ENCODE measurements at regions not wholly inside any gene's neighbourhood (a gene's known extent, or its start where the extent isn't known, plus 50 kb on each side); places are given as distances from the start of the nearest gene placed in this dataset.

GRCh38 chr12:25025260-25025659 is 76.4 kb upstream of the BCAT1 start:
- DNase-seq (ENCODE audit: low spot score) = no peak
- no peak for ATAC-seq (ENCODE audit: low FRiP score)
- no peak for TF ChIP-seq CTCF (IDR thresholded peaks at IDR 0.05)

GRCh38 chr12:25023808-25024207 is 74.9 kb upstream of the BCAT1 start:
- ATAC-seq (ENCODE audit: low FRiP score) (no peak), DNase-seq (ENCODE audit: low spot score) (no peak)
- no peak for TF ChIP-seq CTCF (IDR thresholded peaks at IDR 0.05)

GRCh38 chr12:25020621-25021243 is 71.8 kb upstream of the BCAT1 start:
- no peak for TF ChIP-seq CTCF (IDR thresholded peaks at IDR 0.05)
- DNase-seq (ENCODE audit: low spot score) (no peak), ATAC-seq (ENCODE audit: low FRiP score) (no peak)

GRCh38 chr12:25018146-25018545 is 69.2 kb upstream of the BCAT1 start:
- DNase-seq (ENCODE audit: low spot score) (no peak), ATAC-seq (ENCODE audit: low FRiP score) (no peak)
- no peak for TF ChIP-seq CTCF (IDR thresholded peaks at IDR 0.05)

- no peak for TF ChIP-seq CTCF (IDR thresholded peaks at IDR 0.05)
- ATAC-seq (ENCODE audit: low FRiP score) (no peak), DNase-seq (ENCODE audit: low spot score) (no peak)
Observed at GRCh38 chr12:25017336-25017735, 68.4 kb upstream of the BCAT1 start.

- DNase-seq (ENCODE audit: low spot score) (no peak), ATAC-seq (ENCODE audit: low FRiP score) (no peak)
Observed at GRCh38 chr12:25014961-25015360, 66.1 kb upstream of the BCAT1 start.

More at GRCh38 chr12:25014961-25015360, 66.1 kb upstream of the BCAT1 start:
- TF ChIP-seq CTCF (IDR thresholded peaks at IDR 0.05) = no peak
